Thyroid gland (tissue), 4 donors: ENCODE measurements at regions not wholly inside any gene's neighbourhood (a gene's known extent, or its start where the extent isn't known, plus 50 kb on each side); places are given as distances from the start of the nearest gene placed in this dataset.

ENCODE experiments used
- DNase-seq, 2 donors: peaks; one replicate each; pipeline ENCODE4 v3.0.0-alpha.2; 2019
- H3K27ac ChIP-seq, 3 donors: fragments of 200-600 bp; sonication (generic); 1 replicate in 2 of 3; 2 replicates in 1 of 3; pipeline ENCODE4 v1.5.1; 2016 to 2019; ENCODE audit warnings: mild to moderate bottlenecking in 1 of 3, moderate library complexity in 1 of 3
- H3K27me3 ChIP-seq: fragments of 200-600 bp; sonication (generic); one replicate; pipeline ENCODE4 v1.5.1; 2019
- H3K36me3 ChIP-seq, 2 donors: fragments of 200-600 bp; sonication (generic); one replicate each; pipeline ENCODE4 v1.5.1; 2016 to 2019
- H3K4me1 ChIP-seq, 2 donors: fragments of 200-600 bp; sonication (generic); one replicate each; pipeline ENCODE4 v1.5.1; 2017 to 2019
- H3K4me3 ChIP-seq, 3 donors: fragments of 200-600 bp; sonication (generic); replicated peaks in 1 of 3; 1 replicate in 2 of 3; 2 replicates in 1 of 3; pipeline ENCODE4 v1.5.1; 2016; ENCODE audit warnings: mild to moderate bottlenecking in 1 of 3
- H3K9me3 ChIP-seq: fragments of 200-600 bp; sonication (generic); one replicate; pipeline ENCODE4 v1.5.1; 2017
- CTCF ChIP-seq, 6 experiments: fragments of 200-600 bp in 3 of 6; fragments of 450-650 bp in 3 of 6; sonication (generic) in 3 of 6; IDR thresholded peaks; one replicate each; pipeline ENCODE4 v1.5.1; 2016 to 2019; ENCODE audit warnings: antibody characterized with exemption in 6 of 6, mild to moderate bottlenecking in 2 of 6, inconsistent platforms in 1 of 6, moderate library complexity in 1 of 6
- POLR2A ChIP-seq, 2 donors: fragments of 450-650 bp; IDR thresholded peaks; one replicate each; pipeline ENCODE4 v1.6.1; 2017; ENCODE audit warnings: antibody characterized with exemption in 2 of 2, mild to moderate bottlenecking in 2 of 2, moderate library complexity in 1 of 2
- WGBS, 2 donors: methylation state at CpG; one replicate each; pipeline ENCODE4 v1.1.5; 2017; 5-methylcytosine and 5-hydroxymethylcytosine counted together
- intact Hi-C: fragments of 100-400 bp; cut with DNase I; formaldehyde crosslinking; loops from one replicate; pipeline ENCODE4 v1.15.1; 2023

DNA sequence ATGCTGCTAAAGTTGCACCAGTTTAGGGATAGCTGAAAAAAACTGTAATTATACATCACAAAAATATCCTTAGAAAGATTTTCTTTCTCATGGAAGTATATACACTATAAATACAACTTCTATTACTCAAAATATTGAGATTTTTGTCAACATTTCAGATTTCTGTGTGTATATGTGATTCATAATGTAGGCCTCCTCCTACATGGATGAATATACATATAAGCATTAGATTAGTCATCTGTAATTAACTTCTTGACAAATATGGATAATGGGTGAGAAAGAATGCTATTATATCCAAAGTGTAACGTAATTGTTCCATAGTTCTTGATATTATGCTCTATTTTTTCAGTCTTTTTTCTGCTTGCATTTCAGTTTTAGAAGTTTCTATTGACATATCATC, 124.9 kb downstream of the CBLL2 start:
- no peaks in the 10 kb centered on the region for H3K36me3 ChIP-seq
- no peaks in the 10 kb centered on the region for H3K9me3 ChIP-seq
- no peak for DNase-seq
- intact Hi-C loops, result no loop called here
- no peaks in the 10 kb centered on the region for H3K4me1 ChIP-seq
- 85 to 100% methylated on average over 1 of the region's 1 CpG for WGBS, 2 donors
- no peak for TF ChIP-seq CTCF (IDR thresholded peaks at IDR 0.05)
- no peak for TF ChIP-seq POLR2A (IDR thresholded peaks at IDR 0.05)
- no peak overlapping the region for H3K27ac ChIP-seq
- no peaks in the 10 kb centered on the region for H3K27me3 ChIP-seq
- H3K4me3 ChIP-seq, result no peak overlapping the region

GRCh38 chrX:22399437-22400192, 126.9 kb downstream of the CBLL2 start:
- Histone ChIP-seq H3K9me3 (no peaks in the 10 kb centered on the region), H3K27ac (no peak overlapping the region), H3K4me3 (no peak overlapping the region), H3K27me3 (no peaks in the 10 kb centered on the region), H3K4me1 (no peaks in the 10 kb centered on the region), H3K36me3 (no peaks in the 10 kb centered on the region)
- 86 to 94% methylated on average over 4 of the region's 4 CpGs for WGBS, 2 donors
- no peak for DNase-seq
- TF ChIP-seq CTCF (IDR thresholded peaks at IDR 0.05) (no peak), POLR2A (IDR thresholded peaks at IDR 0.05) (no peak)
- intact Hi-C loops, result no loop called here

DNA sequence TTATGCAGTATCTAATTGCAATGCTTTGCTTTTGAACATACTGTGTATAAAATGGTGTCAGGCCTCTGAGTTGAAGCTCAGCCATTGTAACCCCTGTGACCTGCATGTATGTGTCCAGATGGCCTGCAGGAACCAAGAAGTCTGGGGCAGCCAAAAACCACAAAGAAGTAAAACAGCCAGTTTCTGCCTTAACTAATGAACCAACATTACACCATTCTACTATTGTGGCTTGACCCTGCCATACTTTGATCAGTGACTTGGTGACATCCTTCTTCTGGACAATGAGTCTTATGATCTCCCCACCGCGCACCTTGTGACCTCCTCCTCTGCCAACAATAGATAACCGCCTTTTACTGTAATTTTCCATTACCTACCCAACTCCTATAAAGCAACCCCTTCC, 131.6 kb downstream of the CBLL2 start:
- intact Hi-C loops, result no loop called here
- no peak for DNase-seq
- 97 to 98% methylated on average over 3 of the region's 3 CpGs for WGBS, 2 donors

GRCh38 chrX:22406201-22406737, 133.6 kb downstream of the CBLL2 start:
- intact Hi-C loops, result no loop called here
- no peaks in the 10 kb centered on the region for H3K4me1 ChIP-seq
- no peaks in the 10 kb centered on the region for H3K9me3 ChIP-seq
- no peak overlapping the region for H3K4me3 ChIP-seq
- WGBS, 2 donors, result 81 to 88% methylated on average over 5 of the region's 5 CpGs
- no peak overlapping the region for H3K27ac ChIP-seq
- DNase-seq, result no peak
- TF ChIP-seq CTCF (IDR thresholded peaks at IDR 0.05), result no peak
- no peak for TF ChIP-seq POLR2A (IDR thresholded peaks at IDR 0.05)
- no peaks in the 10 kb centered on the region for H3K36me3 ChIP-seq
- H3K27me3 ChIP-seq, result no peaks in the 10 kb centered on the region

More for the DNA sequence above, 131.6 kb downstream of the CBLL2 start:
- no peaks in the 10 kb centered on the region for H3K4me1 ChIP-seq
- TF ChIP-seq POLR2A (IDR thresholded peaks at IDR 0.05) (no peak), CTCF (IDR thresholded peaks at IDR 0.05) (no peak)
- H3K4me3 ChIP-seq, result no peak overlapping the region
- no peaks in the 10 kb centered on the region for H3K27me3 ChIP-seq
- H3K27ac ChIP-seq, result no peak overlapping the region
- no peaks in the 10 kb centered on the region for H3K36me3 ChIP-seq
- H3K9me3 ChIP-seq, result no peaks in the 10 kb centered on the region

- intact Hi-C loops, result no loop called here
- Histone ChIP-seq H3K4me1 (no peaks in the 10 kb centered on the region), H3K9me3 (no peaks in the 10 kb centered on the region), H3K27ac (no peak overlapping the region), H3K4me3 (no peak overlapping the region), H3K27me3 (no peaks in the 10 kb centered on the region), H3K36me3 (no peaks in the 10 kb centered on the region)
- no peak for DNase-seq
- TF ChIP-seq POLR2A (IDR thresholded peaks at IDR 0.05), result no peak
- no peak for TF ChIP-seq CTCF (IDR thresholded peaks at IDR 0.05)
- 74 to 100% methylated on average over 1 of the region's 1 CpG for WGBS, 2 donors
These were observed 136.7 kb downstream of the CBLL2 start for GRCh38 chrX:22409418-22409817.
